Amygdala (tissue), 56 donors: ENCODE measurements at regions not wholly inside any gene's neighbourhood (a gene's known extent, or its start where the extent isn't known, plus 50 kb on each side); places are given as distances from the start of the nearest gene placed in this dataset.

ENCODE experiments used
- DNase-seq, 56 donors: peaks; one replicate each; lab custom pipeline; 2025; lab: John Stamatoyannopoulos, UW

DNA sequence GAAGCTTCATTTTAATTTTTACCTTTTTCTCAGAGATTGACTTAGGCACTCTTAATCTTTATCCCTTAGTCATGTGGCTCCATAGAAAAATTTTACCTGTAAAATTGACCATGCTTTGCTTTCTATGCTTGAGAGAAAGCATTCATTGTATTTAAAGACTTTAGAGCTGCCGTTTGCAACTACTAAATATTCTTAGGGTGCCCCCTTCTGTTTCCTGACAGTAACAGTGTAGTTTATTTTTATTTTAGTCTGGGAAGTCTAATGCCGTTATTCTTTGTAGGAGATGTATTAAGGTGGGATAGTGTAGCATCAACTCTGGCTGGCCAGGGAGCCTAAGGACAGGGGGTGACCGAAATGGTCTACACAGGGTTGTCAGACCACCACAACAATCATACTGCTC lies 84.5 kb upstream of the SYNPR start:
- DNase-seq, result peak in 1 of 56 donors; percentile 49

DNA sequence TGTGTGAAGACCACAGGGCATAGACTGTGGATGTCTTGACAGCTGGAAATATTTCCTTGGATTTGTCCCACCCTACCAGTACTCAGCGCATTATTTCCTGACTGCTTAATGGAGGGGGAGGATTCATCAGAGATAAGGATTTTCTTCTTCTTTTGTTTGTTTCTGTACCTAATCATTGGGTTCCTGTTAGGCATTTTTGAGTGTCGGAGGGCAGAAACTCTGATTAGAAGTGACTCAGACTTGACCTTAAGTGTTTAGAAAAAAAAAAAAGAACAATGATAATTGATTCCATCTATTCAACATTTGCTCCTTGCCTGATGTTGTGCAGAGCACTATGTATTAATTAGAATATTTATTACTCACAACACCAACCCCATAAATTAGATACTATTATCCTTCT lies 78.5 kb upstream of the SYNPR start:
- DNase-seq, result no peak

DNA sequence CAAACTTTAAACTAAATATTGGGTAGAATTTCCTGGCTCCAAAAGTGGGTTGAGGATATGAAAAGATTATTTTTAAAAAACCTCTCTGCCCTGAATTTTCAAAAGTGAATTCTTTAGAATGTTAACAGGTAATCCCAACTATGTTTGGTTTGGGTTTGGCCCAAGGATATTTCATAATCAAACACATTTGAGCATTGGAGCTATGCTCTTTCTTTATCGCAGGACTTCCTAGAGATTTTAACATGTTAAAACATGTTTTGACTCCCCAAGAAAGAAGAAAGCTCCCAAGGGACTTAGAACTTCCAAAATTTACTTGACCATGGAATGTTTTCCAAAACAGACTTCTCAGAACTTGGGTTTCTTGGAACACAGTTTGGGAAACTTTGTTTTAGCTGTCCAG lies 75.6 kb upstream of the SYNPR start:
- DNase-seq, result no peak

DNA sequence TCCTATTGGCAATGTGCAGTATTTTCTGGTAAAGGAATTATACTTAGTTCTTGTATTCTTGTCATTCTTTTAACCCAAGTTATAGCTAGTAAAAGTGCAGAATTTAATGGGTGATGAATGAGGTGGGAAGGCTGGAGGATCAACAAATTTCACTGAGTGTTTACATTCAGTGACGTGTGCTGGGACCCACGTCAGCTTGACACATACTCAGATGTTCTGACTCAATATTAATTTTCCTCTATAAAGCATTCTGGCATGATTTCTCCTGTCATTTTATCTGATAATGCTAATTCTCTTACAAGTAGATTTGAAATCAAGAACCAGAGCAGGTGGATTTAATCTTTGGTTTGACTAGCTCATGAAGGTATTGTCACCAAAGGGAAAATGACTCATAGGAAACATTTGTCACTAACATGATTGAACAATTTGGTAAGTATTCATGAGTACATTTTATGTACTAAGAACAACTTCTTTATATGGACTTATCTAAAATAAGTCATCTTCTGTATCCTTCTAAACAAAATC lies 71.0 kb upstream of the SYNPR start:
- DNase-seq, result no peak

- no peak for DNase-seq
These were observed 50.0 kb upstream of the SYNPR start for GRCh38 chr3:63228087-63228486.
